ENCODE measurements at regions not wholly inside any gene's neighbourhood (a gene's known extent, or its start where the extent isn't known, plus 50 kb on each side); places are given as distances from the start of the nearest gene placed in this dataset.

GRCh38 chr15:94033014-94033682 is 198.2 kb upstream of the MCTP2 start:
- TF ChIP-seq, protein P1, sequence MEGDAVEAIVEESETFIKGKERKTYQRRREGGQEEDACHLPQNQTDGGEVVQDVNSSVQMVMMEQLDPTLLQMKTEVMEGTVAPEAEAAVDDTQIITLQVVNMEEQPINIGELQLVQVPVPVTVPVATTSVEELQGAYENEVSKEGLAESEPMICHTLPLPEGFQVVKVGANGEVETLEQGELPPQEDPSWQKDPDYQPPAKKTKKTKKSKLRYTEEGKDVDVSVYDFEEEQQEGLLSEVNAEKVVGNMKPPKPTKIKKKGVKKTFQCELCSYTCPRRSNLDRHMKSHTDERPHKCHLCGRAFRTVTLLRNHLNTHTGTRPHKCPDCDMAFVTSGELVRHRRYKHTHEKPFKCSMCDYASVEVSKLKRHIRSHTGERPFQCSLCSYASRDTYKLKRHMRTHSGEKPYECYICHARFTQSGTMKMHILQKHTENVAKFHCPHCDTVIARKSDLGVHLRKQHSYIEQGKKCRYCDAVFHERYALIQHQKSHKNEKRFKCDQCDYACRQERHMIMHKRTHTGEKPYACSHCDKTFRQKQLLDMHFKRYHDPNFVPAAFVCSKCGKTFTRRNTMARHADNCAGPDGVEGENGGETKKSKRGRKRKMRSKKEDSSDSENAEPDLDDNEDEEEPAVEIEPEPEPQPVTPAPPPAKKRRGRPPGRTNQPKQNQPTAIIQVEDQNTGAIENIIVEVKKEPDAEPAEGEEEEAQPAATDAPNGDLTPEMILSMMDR (IDR thresholded peaks at IDR 0.05; ENCODE audit: poor library complexity), result no peak
- TF ChIP-seq EZH2 (IDR thresholded peaks at IDR 0.05; ENCODE audit: borderline replicate concordance), result no peak

Data from hepatocyte (in vitro differentiated cells).